Thyroid gland (tissue), 4 donors: ENCODE measurements at regions not wholly inside any gene's neighbourhood (a gene's known extent, or its start where the extent isn't known, plus 50 kb on each side); places are given as distances from the start of the nearest gene placed in this dataset.

Experiments
- CTCF ChIP-seq, 6 experiments: fragments of 200-600 bp in 3 of 6; fragments of 450-650 bp in 3 of 6; sonication (generic) in 3 of 6; IDR thresholded peaks; one replicate each; pipeline ENCODE4 v1.5.1; 2016 to 2019; ENCODE audit warnings: antibody characterized with exemption in 6 of 6, mild to moderate bottlenecking in 2 of 6, inconsistent platforms in 1 of 6, moderate library complexity in 1 of 6
- POLR2A ChIP-seq, 2 donors: fragments of 450-650 bp; IDR thresholded peaks; one replicate each; pipeline ENCODE4 v1.6.1; 2017; ENCODE audit warnings: antibody characterized with exemption in 2 of 2, mild to moderate bottlenecking in 2 of 2, moderate library complexity in 1 of 2

GRCh38 chr2:163469561-163469962 is 266.2 kb downstream of the FIGN start:
- no peak for TF ChIP-seq CTCF (IDR thresholded peaks at IDR 0.05)
- TF ChIP-seq POLR2A (IDR thresholded peaks at IDR 0.05) = no peak
